ENCODE measurements at regions not wholly inside any gene's neighbourhood (a gene's known extent, or its start where the extent isn't known, plus 50 kb on each side); places are given as distances from the start of the nearest gene placed in this dataset.
A peak's percentile ranks its signal among the peaks of the same experiment; 100 is the strongest.

- dilution Hi-C loops (cut with HindIII; ENCODE audit: low sequenced_read_pairs, unreplicated experiment) (no loop called here), in situ Hi-C loops (cut with MboI; ENCODE audit: low sequenced_read_pairs) (no loop called here), intact Hi-C loops (cut with micrococcal nuclease) (no loop called here)
- Histone ChIP-seq H3K4me1 (ENCODE audit: control insufficient read depth, insufficient read depth, low read length) (peaks cover 2% of the 10 kb centered on the region; the same call in 1 of the 2 replicates), H2BK15ac (ENCODE audit: low read depth, low read length) (no peak overlapping the region), H3K4me2 (ENCODE audit: low read depth, low read length) (no peak overlapping the region), H3K9ac (ENCODE audit: low read depth, low read length) (no peak overlapping the region), H3K14ac (replicated peaks; ENCODE audit: low read depth, low read length) (no peak overlapping the region), H3K4me3 (ENCODE audit: insufficient read depth, low read depth, low read length) (no peak overlapping the region), H4K20me1 (ENCODE audit: insufficient read depth, low read length) (no peaks in the 10 kb centered on the region), H4K8ac (ENCODE audit: low read depth in 2 of 2, low read length in 2 of 2) (no peak overlapping the region), H2BK20ac (ENCODE audit: low read depth, low read length) (no peak overlapping the region), H3K9me1 (ENCODE audit: insufficient read depth, low read length) (no peaks in the 10 kb centered on the region), H3K4ac (ENCODE audit: low read depth, low read length) (no peak overlapping the region), H2AK5ac (ENCODE audit: low read depth, low read length) (no peak overlapping the region), H3K36me3 (ENCODE audit: control insufficient read depth, insufficient read depth, low read length) (no peaks in the 10 kb centered on the region), H3K9me3 (ENCODE audit: control insufficient read depth, insufficient read depth, low read length) (no peaks in the 10 kb centered on the region), H2BK5ac (ENCODE audit: low read depth, low read length, poor library complexity, severe bottlenecking) (peak overlapping the region; percentile 1), H2BK120ac (ENCODE audit: low read depth, low read length) (no peak overlapping the region), H2AK9ac (replicated peaks; ENCODE audit: low read depth, low read length, poor library complexity) (no peak overlapping the region), H4K91ac (ENCODE audit: insufficient read depth, low read depth, low read length) (no peak overlapping the region), H3K56ac (ENCODE audit: extremely low read depth, insufficient read depth, low read length) (no peak overlapping the region), H3K79me1 (ENCODE audit: low read depth in 1 of 2, low read length in 2 of 2) (no peaks in the 10 kb centered on the region), H3K18ac (ENCODE audit: low read depth, low read length) (no peak overlapping the region), H2AFZ (replicated peaks; ENCODE audit: low read length, poor library complexity) (no peak overlapping the region), H3K23ac (ENCODE audit: low read depth, low read length) (no peak overlapping the region), H3K27ac (ENCODE audit: insufficient read depth, low read length) (no peak overlapping the region), H4K5ac (ENCODE audit: low read depth, low read length) (no peak overlapping the region), H3K27me3 (ENCODE audit: control insufficient read depth, insufficient read depth, low read length) (no peaks in the 10 kb centered on the region)
- DNase-seq, result peak; percentile 82
- CTCF ChIA-PET, result no interaction called here
- ATAC-seq (ENCODE audit: low read depth), result peak; percentile 91
- POLR2A ChIA-PET (ENCODE audit: unreplicated experiment), result no interaction called here
- no TSS peak for BruUV-seq (replicated peaks)
- TF ChIP-seq MXI1 (IDR thresholded peaks at IDR 0.05; ENCODE audit: borderline replicate concordance, low read depth, low read length) (peak; percentile 58; the same call in 1 of the 2 replicates), FOS (IDR thresholded peaks at IDR 0.05; ENCODE audit: low read depth, low read length) (no peak)
- WGBS, 2 experiments (ENCODE audit: extremely low coverage in 2 of 2, insufficient read length in 1 of 2), result no CpG with 5 or more reads among the region's 3 CpGs
These were observed 97.3 kb upstream of the CREB1 start for GRCh38 chr2:207432453-207432852.

Measured in IMR-90 (cell line).